Stimulated activated naive CD8-positive, alpha-beta T cell treated with anti-CD3 and anti-CD28 coated beads, Interleukin-15, amount 100 ng/mL, for 72 hours (primary cell): ENCODE measurements at regions not wholly inside any gene's neighbourhood (a gene's known extent, or its start where the extent isn't known, plus 50 kb on each side); places are given as distances from the start of the nearest gene placed in this dataset.
A peak's percentile ranks its signal among the peaks of the same experiment; 100 is the strongest.
"Not testable (repeated sequence)": the region's sequence is repeated elsewhere in the genome, so short reads cannot be mapped to it uniquely, and the experiment has no call there.

Experiments used
- ATAC-seq: fragments of 150-1000 bp; cut with Tn5 transposase; 2 replicates; pipeline ENCODE4 v1.10.0; 2021; ENCODE audit warnings: mild to moderate bottlenecking, moderate library complexity
- DNase-seq, 2 donors: peaks; one replicate each; pipeline ENCODE4 v3.0.0; 2021 to 2022
- H3K27ac Mint-ChIP-seq, 2 donors: one replicate each; pipeline ENCODE4 v1.8.0; 2022; ENCODE audit warnings: mild to moderate bottlenecking in 2 of 2, mixed read lengths in 2 of 2, moderate library complexity in 2 of 2
- H3K27me3 Mint-ChIP-seq: one replicate; pipeline ENCODE4 v1.8.0; 2022; ENCODE audit warnings: mixed read lengths
- H3K4me1 Mint-ChIP-seq: one replicate; pipeline ENCODE4 v1.8.0; 2022; ENCODE audit warnings: mild to moderate bottlenecking, mixed read lengths
- H3K4me3 Mint-ChIP-seq, 2 donors: one replicate each; pipeline ENCODE4 v1.8.0; 2022; ENCODE audit warnings: mild to moderate bottlenecking in 2 of 2, mixed read lengths in 2 of 2, moderate library complexity in 1 of 2
- H3K9me3 Mint-ChIP-seq, 2 donors: one replicate each; pipeline ENCODE4 v1.8.0; 2022; ENCODE audit warnings: mixed read lengths in 2 of 2

DNA sequence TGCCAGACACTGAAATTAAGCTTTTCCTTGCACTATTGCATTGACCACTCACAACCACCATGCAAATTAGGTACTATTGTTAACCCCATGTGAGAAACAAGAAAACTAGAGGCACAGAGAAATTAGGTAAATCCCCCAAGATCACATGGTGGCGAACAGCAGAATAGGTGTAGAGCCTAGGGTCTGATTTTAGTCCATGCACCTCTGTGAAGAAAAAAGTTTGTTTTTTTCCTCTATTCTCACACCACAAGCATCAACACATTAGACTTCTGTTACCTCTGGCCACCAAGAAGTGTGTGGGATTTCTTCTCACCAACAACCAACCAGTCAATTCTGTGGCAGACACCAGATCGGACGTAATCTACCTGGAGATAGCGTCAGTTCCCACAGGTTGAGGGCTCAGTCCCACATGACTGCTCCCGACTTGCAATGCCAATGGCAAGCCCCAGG, 391.9 kb downstream of the COG6 start:
- Mint-ChIP-seq H3K4me3 (no peak overlapping the region), H3K4me1 (peaks cover 6% of the 10 kb centered on the region), H3K27ac (no peak overlapping the region), H3K9me3 (peaks cover 0 to 3% of the 10 kb centered on the region in 2 donors), H3K27me3 (peaks cover 27% of the 10 kb centered on the region)
- ATAC-seq (no peak), DNase-seq (no peak)

DNA sequence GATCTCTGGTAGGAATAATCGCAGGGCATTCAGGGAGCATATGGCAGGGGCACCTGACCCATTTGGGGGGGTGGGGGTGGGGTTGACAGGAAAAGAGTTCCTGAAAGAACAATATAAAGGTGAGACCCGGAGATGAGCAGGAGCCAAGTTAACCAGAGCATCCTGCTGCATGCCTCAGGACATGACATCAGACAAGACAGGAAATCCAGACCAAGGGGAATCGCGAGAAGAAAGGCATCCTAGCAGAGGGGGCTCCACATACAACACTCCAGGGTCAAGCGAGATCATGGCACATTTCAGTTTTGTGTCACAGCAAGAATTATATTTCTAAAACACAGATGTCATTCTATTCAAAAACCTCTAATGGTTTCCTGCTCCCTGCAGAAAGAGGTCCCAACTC, 393.1 kb downstream of the COG6 start:
- no peak for ATAC-seq
- H3K27me3 Mint-ChIP-seq, result peaks cover 23% of the 10 kb centered on the region

DNA sequence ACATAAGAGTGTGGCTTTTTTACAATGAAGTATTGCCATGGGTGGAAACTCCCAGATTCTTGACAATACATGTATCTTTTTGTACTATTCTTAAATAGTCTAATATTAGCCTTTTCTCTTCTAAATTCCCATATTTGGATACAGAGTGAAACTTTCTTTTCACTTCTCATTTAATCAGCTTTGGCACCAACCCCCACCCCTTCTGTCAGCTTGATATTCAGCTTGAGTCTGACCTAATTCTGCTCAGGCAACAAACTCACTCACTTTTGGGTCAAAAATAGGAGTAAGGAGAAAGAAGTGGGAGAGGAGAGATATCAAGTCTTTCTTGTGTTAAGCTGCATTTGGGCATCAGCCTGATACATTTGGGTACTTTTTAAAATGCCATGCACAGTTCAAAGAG, 397.5 kb downstream of the COG6 start:
- DNase-seq (no peak), ATAC-seq (no peak)
- Mint-ChIP-seq H3K27ac (no peak overlapping the region), H3K4me3 (no peak overlapping the region), H3K4me1 (no peaks in the 10 kb centered on the region), H3K27me3 (peaks cover 2% of the 10 kb centered on the region), H3K9me3 (peaks cover 0 to 3% of the 10 kb centered on the region in 2 donors)

More for the DNA sequence above, 393.1 kb downstream of the COG6 start:
- no peak for DNase-seq
- Mint-ChIP-seq H3K9me3 (peaks cover 0 to 3% of the 10 kb centered on the region in 2 donors), H3K4me1 (peaks cover 6% of the 10 kb centered on the region), H3K4me3 (no peak overlapping the region), H3K27ac (no peak overlapping the region)

DNA sequence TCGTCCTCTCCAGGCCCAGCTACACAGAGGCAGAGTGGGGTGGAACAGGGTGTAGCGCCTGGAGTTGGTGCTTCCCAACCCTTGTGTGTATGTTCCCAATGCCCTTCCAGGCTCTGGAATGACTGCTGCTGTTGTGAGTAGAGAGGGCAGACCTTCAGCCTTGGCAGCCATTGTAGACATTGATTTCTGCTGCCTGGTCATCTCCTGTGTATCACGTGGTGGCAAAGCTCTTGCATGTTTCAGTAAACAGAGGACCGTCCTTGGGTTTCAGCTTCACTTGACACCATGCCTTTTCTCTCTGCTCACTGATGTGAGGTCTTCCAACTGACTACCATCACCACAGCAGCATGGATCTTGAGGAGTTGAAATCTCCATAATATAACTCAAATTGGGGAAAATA, 397.9 kb downstream of the COG6 start:
- Mint-ChIP-seq H3K4me1 (peaks cover 1% of the 10 kb centered on the region), H3K27ac (no peak overlapping the region)
- no peak for ATAC-seq

DNA sequence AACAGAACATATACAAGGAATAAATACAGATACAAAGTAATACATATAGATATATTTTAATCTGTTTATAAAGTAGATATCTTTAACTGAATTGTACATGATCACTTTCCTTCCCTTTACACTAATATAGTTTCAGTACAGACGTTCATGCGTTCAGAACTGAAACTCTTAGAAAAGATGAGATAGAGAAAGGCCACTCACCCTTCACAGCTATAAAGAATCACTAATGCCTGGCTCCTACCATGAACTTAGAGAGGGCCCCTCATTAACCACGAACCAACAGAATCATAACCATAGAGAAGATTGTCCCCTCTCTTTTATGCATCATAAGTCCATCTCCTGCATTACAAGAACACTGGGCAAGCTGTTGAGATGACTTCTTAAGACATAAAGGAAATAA, 399.0 kb downstream of the COG6 start:
- not testable (repeated sequence) for H3K4me3 Mint-ChIP-seq, DNase-seq, H3K27me3 Mint-ChIP-seq, H3K27ac Mint-ChIP-seq, ATAC-seq, H3K9me3 Mint-ChIP-seq
- peaks cover 12% of the 10 kb centered on the region for H3K4me1 Mint-ChIP-seq

More for the DNA sequence above, 397.9 kb downstream of the COG6 start:
- Mint-ChIP-seq H3K27me3 (no peaks in the 10 kb centered on the region), H3K4me3 (no peak overlapping the region), H3K9me3 (peaks cover 0 to 3% of the 10 kb centered on the region in 2 donors)
- no peak for DNase-seq

DNA sequence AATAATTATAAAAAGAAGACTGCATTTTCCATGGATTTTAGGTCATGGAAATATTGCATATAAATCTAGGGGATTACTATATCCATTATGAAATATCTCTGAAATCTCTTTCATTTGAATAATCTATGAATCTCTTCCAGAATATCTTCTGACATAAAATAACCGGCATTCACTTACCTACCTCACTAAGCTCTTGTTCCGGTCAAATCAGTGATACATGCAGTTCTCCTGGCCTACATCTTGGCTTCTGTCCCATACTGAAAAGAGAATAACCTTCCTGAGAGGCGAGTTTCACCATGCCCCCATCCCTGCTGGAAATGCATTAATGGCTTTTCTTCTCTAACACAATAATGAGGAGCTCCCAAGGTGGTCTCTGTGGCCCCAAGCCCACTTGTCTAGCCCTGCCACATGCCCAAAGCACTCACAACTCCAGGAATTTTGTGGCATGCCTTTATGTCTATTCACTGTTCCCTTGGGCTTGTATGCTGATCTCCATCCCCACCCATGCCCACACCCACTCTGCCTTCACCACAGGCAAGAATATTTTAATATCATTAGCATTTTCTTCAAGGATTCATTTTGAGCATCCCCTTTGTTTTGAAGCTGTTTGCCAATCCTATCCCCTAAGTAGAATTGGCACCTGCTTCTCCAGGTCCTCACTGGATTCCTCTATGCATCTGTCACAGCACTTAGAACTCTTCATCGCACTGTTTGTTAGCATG, 401.6 kb downstream of the COG6 start:
- no peak overlapping the region for H3K4me3 Mint-ChIP-seq
- ATAC-seq (no peak), DNase-seq (no peak)
- H3K4me1 Mint-ChIP-seq, result peaks cover 25% of the 10 kb centered on the region
- H3K27me3 Mint-ChIP-seq, result no peaks in the 10 kb centered on the region
- no peaks in the 10 kb centered on the region for H3K9me3 Mint-ChIP-seq
- H3K27ac Mint-ChIP-seq, result no peak overlapping the region

DNA sequence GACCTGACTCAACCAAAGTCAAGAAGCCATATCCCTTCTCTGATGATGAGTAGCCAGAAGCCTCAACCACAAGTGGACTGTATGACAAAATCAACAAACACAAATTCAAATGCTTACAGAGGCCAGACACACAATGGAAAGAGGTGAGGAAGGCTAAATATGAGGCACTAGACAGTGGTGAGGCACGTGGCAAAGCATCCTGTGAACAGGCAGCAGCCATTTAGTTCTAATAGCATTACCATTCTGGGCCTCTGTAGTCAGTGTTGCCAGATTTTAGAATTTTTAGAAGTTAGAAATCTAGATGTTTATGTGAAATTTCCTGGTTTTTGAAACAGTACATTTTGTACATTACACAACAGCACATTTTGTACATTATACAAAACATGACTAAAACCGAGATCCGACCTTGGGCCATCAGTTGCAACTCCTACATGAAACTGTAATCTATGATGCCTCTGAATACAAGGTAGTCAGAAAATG, 403.3 kb downstream of the COG6 start:
- peak; percentile 80 for ATAC-seq
- DNase-seq, result no peak
- Mint-ChIP-seq H3K4me1 (peaks cover 32% of the 10 kb centered on the region), H3K9me3 (no peaks in the 10 kb centered on the region), H3K27me3 (no peaks in the 10 kb centered on the region), H3K27ac (peak overlapping the region in 1 of 2 donors; percentile 30), H3K4me3 (no peak overlapping the region)

DNA sequence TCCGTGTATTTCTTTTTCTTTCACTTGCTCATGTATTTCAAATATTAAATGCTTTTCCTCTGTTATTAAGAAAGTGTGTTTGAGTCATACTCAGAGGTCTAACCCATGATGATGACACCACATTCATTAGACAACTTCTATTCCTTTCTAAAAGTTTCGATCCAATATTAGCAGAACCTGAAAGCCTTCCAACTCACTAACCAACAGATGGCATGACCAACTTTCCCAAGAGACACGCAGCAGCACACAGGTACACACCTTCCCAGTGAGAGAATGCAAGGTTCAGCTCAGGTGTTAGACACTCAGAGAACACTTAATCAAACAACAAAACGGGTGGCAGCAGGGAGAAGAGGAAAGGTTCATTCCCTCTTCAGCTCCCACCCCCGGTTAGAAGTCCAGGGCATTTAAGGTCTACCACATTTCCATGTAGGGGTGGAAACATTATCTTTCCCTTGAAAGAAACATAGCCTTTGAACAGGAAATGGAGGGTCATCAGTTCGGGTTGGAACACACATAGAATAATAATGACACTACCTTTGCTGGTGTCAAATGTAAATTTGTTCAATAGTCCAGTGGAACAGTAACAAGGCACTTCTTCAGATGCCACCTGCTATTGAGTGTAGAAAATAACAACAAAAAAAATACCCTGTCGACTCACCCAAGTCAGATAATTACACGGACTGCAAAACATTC, 404.2 kb downstream of the COG6 start:
- ATAC-seq (no peak), DNase-seq (no peak)
- H3K27me3 Mint-ChIP-seq, result no peaks in the 10 kb centered on the region
- H3K27ac Mint-ChIP-seq, result no peak overlapping the region
- peaks cover 41% of the 10 kb centered on the region for H3K4me1 Mint-ChIP-seq
- no peak overlapping the region for H3K4me3 Mint-ChIP-seq
- H3K9me3 Mint-ChIP-seq, result no peaks in the 10 kb centered on the region

DNA sequence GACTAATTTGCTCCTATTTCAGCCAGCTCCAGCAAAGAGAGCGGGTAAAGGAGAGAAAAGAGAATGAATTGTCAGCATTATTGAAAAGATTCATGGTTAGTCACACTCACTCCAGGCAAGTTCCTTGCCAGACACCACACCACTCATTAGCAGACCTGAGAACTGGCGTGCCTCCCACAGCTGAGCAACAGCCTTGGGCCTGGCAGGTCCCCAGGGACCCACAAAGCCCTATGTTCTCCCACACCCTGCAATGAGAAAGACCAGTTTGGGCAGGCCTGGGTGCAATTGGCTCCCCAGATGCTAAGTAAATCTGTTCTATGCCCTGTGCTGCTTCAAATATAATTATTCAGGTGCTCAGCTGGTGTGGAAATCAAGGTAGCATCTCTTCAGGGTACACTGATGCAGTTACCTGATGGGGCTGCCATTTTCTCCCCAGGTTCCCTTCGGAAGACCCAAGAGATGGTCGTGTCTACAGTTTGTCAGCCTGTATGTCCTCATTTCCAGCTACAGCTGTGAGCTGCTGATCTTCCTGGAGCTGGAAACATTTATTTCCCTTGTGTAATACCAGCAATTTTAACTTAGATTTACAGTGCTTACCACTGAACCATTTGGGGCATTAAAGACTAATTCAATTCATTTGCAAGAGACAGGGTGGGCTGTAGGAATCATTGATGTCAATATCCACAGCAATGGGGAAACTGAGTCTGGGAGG, 405.0 kb downstream of the COG6 start:
- peaks cover 46% of the 10 kb centered on the region for H3K4me1 Mint-ChIP-seq
- peak overlapping the region in 1 of 2 donors; percentile 57 for H3K27ac Mint-ChIP-seq
- no peaks in the 10 kb centered on the region for H3K27me3 Mint-ChIP-seq
- peak in 1 of 2 donors; percentile 25 for DNase-seq
- H3K4me3 Mint-ChIP-seq, result no peak overlapping the region
- peak; percentile 88 for ATAC-seq
- H3K9me3 Mint-ChIP-seq, result no peaks in the 10 kb centered on the region

DNA sequence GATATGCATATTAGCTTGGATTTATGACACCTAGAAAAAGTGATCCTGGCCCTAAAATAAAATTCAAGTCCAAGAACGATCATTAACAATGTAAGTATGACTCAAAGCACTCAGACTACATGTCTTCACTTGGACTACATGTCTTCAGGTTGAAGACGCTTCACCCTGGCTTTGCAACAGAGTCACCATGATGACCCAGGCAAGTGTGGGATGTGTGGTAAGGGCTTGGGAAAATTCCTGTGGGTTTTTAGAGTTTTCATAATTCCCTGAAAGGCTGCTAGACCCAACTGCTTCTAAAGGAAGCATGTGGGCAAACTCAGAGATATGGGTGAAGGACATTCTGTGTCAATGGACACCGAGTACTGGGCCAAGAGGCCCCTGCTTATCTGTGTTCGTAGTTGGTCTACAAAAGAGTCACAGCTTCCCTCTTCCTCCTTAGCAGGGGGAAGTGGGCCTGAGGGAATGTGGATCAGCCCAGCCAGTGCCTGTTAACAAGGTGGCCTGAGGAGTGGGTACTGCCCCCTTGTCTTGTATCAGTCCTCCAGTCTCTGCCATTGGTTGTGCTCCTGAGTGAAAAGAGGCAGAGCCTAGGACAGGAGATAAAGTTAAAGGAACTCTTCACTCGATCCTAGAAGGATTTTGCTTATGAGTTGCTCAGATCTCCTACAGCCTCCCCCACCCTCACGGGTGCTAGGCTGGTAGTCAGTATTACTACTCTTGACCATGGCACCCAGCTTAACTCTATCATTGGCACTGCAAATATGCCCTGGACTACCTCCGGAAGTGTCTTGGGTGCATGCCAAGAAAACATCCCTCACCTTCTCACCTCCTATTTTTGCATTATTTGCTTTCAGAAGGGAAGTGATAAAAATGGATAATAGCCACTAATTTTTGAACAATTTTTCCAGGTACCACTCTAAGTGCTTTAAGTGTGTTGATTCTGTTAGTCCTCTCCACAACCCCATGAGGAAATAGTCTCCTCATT, 406.3 kb downstream of the COG6 start:
- no peak for DNase-seq
- H3K9me3 Mint-ChIP-seq, result no peaks in the 10 kb centered on the region

DNA sequence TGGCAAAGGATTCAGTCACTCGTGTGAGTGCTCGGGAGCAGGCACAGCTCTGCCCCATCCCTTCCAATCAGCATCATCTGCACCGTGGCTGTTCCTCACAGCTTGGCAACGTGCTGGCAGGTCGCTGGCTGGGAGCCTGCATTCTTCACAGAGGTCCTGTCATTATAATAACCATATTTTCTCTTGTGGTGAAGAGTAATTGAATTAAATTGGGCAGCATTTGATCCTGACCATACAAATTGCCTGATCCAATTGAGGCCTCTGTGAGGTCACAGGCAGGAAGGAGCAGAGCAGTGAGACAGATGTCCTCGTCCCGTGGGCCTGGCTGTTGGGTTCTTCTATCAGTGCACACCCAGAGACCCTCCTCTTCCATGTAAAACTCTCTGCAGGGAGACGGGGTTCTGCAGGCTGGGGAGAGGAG, 407.8 kb downstream of the COG6 start:
- DNase-seq, result no peak
- no peaks in the 10 kb centered on the region for H3K27me3 Mint-ChIP-seq
- no peak for ATAC-seq
- H3K4me1 Mint-ChIP-seq, result peaks cover 45% of the 10 kb centered on the region
- no peak overlapping the region for H3K4me3 Mint-ChIP-seq
- no peak overlapping the region for H3K27ac Mint-ChIP-seq
- no peaks in the 10 kb centered on the region for H3K9me3 Mint-ChIP-seq

More for the DNA sequence above, 406.3 kb downstream of the COG6 start:
- Mint-ChIP-seq H3K4me3 (no peak overlapping the region), H3K27me3 (no peaks in the 10 kb centered on the region), H3K4me1 (peaks cover 46% of the 10 kb centered on the region), H3K27ac (no peak overlapping the region)
- no peak for ATAC-seq

DNA sequence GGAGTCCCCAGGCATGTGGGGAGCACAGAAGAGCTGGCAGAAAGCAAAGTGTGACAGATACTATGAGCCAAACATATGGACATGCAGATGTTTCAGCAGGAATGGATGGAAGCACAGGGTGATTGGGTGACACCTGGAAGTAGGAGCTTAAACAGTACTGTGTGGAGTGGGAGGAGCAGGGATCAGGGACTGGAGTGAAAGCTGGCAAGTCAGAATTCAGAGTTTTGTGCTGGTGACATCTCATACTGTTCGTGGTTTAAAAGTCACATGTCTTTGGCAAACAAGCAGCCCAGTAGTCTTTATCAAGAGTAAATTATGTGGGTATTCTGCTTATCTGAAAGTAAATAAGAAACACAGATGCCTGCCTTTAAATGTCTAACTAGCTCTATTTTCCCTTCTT, 408.2 kb downstream of the COG6 start:
- DNase-seq, result no peak
- Mint-ChIP-seq H3K4me3 (no peak overlapping the region), H3K4me1 (peaks cover 41% of the 10 kb centered on the region), H3K27ac (no peak overlapping the region), H3K9me3 (no peaks in the 10 kb centered on the region), H3K27me3 (no peaks in the 10 kb centered on the region)
- ATAC-seq, result no peak

DNA sequence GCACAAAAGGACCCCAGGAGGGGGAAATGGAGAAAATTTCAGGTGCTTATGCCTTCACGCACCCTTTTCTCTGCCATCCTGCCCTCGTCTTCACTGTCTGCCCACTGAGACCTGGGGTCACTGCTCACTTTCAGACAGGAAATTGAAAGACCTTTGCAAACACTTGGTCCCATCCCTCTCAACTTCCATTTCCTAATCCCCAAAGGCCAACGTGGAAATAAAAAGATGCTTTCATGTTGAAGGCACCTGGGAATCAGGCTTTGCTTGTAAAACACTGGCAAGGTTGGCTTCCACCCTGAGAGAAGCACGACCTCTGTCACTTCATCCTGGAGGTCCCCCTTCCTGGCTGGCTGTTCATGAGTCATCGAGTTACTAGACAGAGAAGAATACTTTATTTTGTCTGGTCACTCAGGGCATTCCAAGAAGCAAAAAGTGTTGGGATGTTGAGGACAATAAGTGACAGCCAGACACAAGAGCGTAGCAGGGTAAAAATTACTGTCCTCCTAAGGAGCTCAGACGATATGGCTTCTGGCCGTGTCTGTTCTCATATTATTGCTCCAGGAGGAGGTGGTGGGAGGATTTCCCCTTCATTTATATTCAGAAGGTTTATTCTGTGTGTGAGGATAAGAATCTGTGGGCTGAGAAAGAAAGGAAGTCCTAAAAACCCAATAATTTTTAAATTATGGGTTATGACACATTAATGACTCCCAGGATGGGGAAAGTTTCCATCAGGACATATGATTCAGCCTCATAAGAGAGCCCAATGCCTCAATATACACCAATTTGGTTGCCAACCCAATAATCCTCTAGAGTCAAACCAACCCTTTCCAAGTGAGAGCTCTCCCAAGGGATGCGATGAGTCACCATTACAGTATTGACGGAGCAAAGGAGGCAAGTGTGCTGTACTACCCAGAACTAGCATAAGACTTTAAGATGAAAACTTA, 409.0 kb downstream of the COG6 start:
- DNase-seq (no peak), ATAC-seq (no peak)
- no peak overlapping the region for H3K27ac Mint-ChIP-seq
- H3K9me3 Mint-ChIP-seq, result no peaks in the 10 kb centered on the region
- no peak overlapping the region for H3K4me3 Mint-ChIP-seq
- H3K27me3 Mint-ChIP-seq, result no peaks in the 10 kb centered on the region
- peaks cover 41% of the 10 kb centered on the region for H3K4me1 Mint-ChIP-seq
